ENCODE measurements at regions not wholly inside any gene's neighbourhood (a gene's known extent, or its start where the extent isn't known, plus 50 kb on each side); places are given as distances from the start of the nearest gene placed in this dataset.
A peak's percentile ranks its signal among the peaks of the same experiment; 100 is the strongest.
"Not testable (repeated sequence)": the region's sequence is repeated elsewhere in the genome, so short reads cannot be mapped to it uniquely, and the experiment has no call there.

DNA sequence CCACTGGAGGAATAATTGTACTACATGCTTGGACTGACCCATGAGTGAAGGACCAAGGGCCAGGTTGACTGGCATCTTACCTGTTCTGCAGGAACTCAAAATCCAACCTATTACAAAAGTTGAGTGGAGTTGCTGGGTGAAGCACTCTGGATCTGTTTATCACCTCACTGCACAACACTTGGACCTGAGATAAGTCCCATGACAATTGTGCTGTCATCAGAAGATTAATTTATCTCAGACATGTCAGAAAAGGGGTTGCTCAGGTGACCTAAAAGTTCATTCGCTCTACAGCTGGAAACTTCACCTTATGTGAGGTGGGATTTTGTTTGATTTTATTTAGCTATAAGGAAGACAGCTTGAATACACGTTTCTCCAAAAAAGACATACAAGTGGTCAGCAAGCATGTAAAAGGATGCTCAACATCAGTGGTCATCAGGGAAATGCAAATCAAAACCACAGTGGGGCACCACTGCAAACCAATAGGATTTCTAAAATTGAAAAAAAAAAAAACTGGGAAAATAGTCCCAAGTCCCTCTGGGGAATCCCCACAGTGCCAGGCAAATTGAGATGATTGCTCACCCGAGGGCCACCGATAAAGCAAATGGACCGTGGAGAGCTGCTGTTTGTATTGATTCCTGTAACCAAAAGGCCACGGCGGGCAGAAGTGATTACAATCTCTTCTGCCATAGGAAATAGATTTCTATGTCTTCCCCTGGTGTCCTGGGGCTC, 65.8 kb upstream of the SLC35F5 start:
- Histone ChIP-seq H3F3A (ENCODE audit: insufficient read depth, low read depth) (peaks cover 13% of the 10 kb centered on the region; the same call in 1 of the 2 replicates), H3K9me2 (ENCODE audit: insufficient read depth) (no peaks in the 10 kb centered on the region), H3K4me3 (no peak overlapping the region), H3K79me2 (ENCODE audit: low read depth) (no peaks in the 10 kb centered on the region), H3K27me3 (ENCODE audit: insufficient read depth, low read depth) (no peaks in the 10 kb centered on the region), H4K20me1 (ENCODE audit: insufficient read depth) (no peaks in the 10 kb centered on the region), H3K36me3 (ENCODE audit: low read depth) (no peaks in the 10 kb centered on the region), H3K4me2 (no peak overlapping the region), H3K4me1 (replicated peaks; ENCODE audit: insufficient read depth) (peaks cover 19% of the 10 kb centered on the region), H2AFZ (no peak overlapping the region), H3K27ac (no peak overlapping the region), H3K9me3 (ENCODE audit: insufficient read depth, low read depth) (no peaks in the 10 kb centered on the region)
- intact Hi-C loops (cut with micrococcal nuclease; ENCODE audit: unreplicated experiment) = no loop called here
- DNase-seq = no peak
- ChIA-PET POLR2A (ENCODE audit: unreplicated experiment) (no interaction called here), CTCF (no interaction called here)
- TF ChIP-seq EZH2 (IDR thresholded peaks at IDR 0.05; ENCODE audit: low read depth) = no peak
- TF ChIP-seq, protein P1, sequence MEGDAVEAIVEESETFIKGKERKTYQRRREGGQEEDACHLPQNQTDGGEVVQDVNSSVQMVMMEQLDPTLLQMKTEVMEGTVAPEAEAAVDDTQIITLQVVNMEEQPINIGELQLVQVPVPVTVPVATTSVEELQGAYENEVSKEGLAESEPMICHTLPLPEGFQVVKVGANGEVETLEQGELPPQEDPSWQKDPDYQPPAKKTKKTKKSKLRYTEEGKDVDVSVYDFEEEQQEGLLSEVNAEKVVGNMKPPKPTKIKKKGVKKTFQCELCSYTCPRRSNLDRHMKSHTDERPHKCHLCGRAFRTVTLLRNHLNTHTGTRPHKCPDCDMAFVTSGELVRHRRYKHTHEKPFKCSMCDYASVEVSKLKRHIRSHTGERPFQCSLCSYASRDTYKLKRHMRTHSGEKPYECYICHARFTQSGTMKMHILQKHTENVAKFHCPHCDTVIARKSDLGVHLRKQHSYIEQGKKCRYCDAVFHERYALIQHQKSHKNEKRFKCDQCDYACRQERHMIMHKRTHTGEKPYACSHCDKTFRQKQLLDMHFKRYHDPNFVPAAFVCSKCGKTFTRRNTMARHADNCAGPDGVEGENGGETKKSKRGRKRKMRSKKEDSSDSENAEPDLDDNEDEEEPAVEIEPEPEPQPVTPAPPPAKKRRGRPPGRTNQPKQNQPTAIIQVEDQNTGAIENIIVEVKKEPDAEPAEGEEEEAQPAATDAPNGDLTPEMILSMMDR (conservative IDR thresholded peaks at IDR 0.05) = no peak
- no TSS peak for BruUV-seq (replicated peaks)

DNA sequence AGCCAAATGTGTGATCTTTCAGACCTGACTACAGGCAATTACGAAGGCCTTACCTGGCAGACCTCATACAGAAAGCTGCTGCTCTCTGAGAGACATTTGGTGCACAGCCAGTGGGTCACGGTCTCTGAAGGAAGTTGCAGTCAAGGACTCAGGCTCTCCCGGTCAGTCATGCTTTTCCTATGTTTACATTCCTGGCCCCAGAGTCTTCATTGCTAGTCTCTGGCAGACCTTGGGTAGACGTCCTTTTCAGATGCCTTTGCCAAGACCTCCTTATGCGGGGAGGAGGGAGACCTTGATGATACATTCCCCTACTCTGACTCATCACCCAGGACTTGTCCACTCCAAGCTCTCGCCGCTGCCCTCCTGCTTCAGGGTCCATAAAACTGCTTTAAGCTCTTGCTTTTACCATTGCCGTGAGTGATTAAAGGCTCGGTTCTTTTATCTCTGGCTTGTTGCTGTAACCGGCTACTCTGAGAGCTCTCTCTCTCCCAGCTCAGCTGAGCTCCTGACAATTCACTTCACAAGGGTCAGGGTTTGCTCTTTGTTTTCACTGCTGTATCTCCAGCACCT, 62.0 kb upstream of the SLC35F5 start:
- DNase-seq = peak; percentile 76 to 88
- Histone ChIP-seq H3K4me1 (replicated peaks; ENCODE audit: insufficient read depth) (peaks cover 19% of the 10 kb centered on the region), H3F3A (ENCODE audit: insufficient read depth, low read depth) (peaks cover 13% of the 10 kb centered on the region; the same call in 1 of the 2 replicates), H3K27me3 (ENCODE audit: insufficient read depth, low read depth) (no peaks in the 10 kb centered on the region), H3K9me3 (ENCODE audit: insufficient read depth, low read depth) (no peaks in the 10 kb centered on the region), H2AFZ (peak overlapping the region; percentile 75), H4K20me1 (ENCODE audit: insufficient read depth) (no peaks in the 10 kb centered on the region), H3K4me3 (peak overlapping the region; percentile 42; the same call in 1 of the 2 replicates), H3K27ac (peak overlapping the region; percentile 52), H3K9me2 (ENCODE audit: insufficient read depth) (no peaks in the 10 kb centered on the region), H3K79me2 (ENCODE audit: low read depth) (no peaks in the 10 kb centered on the region), H3K36me3 (ENCODE audit: low read depth) (no peaks in the 10 kb centered on the region), H3K4me2 (peak overlapping the region; percentile 82)
- intact Hi-C loops (cut with micrococcal nuclease; ENCODE audit: unreplicated experiment) = loop anchor here (1.0 kb wide), 2 partner anchors 62 to 71 kb away; partner anchors contain the start of gene SLC35F5
- ChIA-PET CTCF (no interaction called here), POLR2A (ENCODE audit: unreplicated experiment) (interaction anchor here (0.5 to 0.7 kb wide), 2 partner anchors 12 to 76 kb away, joined by 4 to 6 read pairs; no protein-coding TSS in a partner anchor)
- TF ChIP-seq EZH2 (IDR thresholded peaks at IDR 0.05; ENCODE audit: low read depth) = no peak
- TF ChIP-seq, protein P1 (conservative IDR thresholded peaks at IDR 0.05) = no peak
- BruUV-seq (replicated peaks) = no TSS peak

DNA sequence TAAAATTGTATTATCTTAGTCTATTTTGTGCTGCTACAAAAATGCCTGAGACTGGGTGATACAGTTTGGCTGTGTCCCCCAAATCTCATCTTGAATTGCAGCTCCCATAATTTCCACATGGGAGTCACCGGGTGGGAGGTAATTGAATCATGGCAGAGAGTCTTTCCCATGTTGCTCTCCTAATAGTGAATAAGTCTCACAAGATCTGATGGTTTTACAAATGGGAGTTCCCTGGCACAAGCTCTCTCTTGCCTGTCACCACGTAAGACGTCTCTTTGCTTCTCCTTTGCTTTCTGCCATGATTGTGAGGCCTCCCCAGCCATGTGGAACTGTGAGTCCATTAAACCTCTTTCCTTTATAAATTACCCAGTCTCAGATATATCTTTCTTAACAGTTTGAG, 57.0 kb upstream of the SLC35F5 start:
- H3K4me1 ChIP-seq (replicated peaks; ENCODE audit: insufficient read depth); H3K79me2 ChIP-seq (ENCODE audit: low read depth); H4K20me1 ChIP-seq (ENCODE audit: insufficient read depth); H3K4me2 ChIP-seq; H2AFZ ChIP-seq; CTCF ChIA-PET; H3K9me2 ChIP-seq (ENCODE audit: insufficient read depth); H3K27ac ChIP-seq; H3K9me3 ChIP-seq (ENCODE audit: insufficient read depth, low read depth); BruUV-seq (replicated peaks); DNase-seq; H3F3A ChIP-seq (ENCODE audit: insufficient read depth, low read depth); H3K36me3 ChIP-seq (ENCODE audit: low read depth); H3K4me3 ChIP-seq; intact Hi-C loops (cut with micrococcal nuclease; ENCODE audit: unreplicated experiment); H3K27me3 ChIP-seq (ENCODE audit: insufficient read depth, low read depth); POLR2A ChIA-PET (ENCODE audit: unreplicated experiment): not testable (repeated sequence)

All from PC-9 (cell line).